Mucosa of descending colon (tissue), 3 donors: ENCODE measurements at regions not wholly inside any gene's neighbourhood (a gene's known extent, or its start where the extent isn't known, plus 50 kb on each side); places are given as distances from the start of the nearest gene placed in this dataset.

Source experiments
- ATAC-seq: fragments of 200-7000 bp; cut with Tn5 transposase; one replicate; pipeline ENCODE4 v1.9.1; 2020; ENCODE audit warnings: mild to moderate bottlenecking, moderate library complexity
- DNase-seq, 3 donors: peaks; one replicate each; pipeline ENCODE4 v3.0.0-alpha.2; 2020
- H3K36me3 ChIP-seq: fragments of 200-600 bp; one replicate; pipeline ENCODE4 v1.8.0; 2021; ENCODE audit warnings: low read depth, mild to moderate bottlenecking
- H3K4me1 ChIP-seq: fragments of 200-600 bp; one replicate; pipeline ENCODE4 v1.8.0; 2021; ENCODE audit warnings: low read depth, mild to moderate bottlenecking
- H3K4me3 ChIP-seq: fragments of 200-600 bp; one replicate; pipeline ENCODE4 v1.8.0; 2021; ENCODE audit warnings: mild to moderate bottlenecking
- H3K9me3 ChIP-seq: fragments of 200-600 bp; one replicate; pipeline ENCODE4 v1.8.0; 2021; ENCODE audit warnings: mild to moderate bottlenecking
- CTCF ChIP-seq: fragments of 200-600 bp; IDR thresholded peaks from one replicate; pipeline ENCODE4 v1.8.0; 2022; ENCODE audit warnings: antibody characterized with exemption, mild to moderate bottlenecking
- intact Hi-C, 2 donors: fragments of 100-400 bp; cut with DNase I in 1 of 2; cut with micrococcal nuclease in 1 of 2; formaldehyde crosslinking; loops; one replicate each; pipeline versions ENCODE4 v1.11.0 to v1.11.1; 2022; cut with DNase I, micrococcal nuclease
- donor health status: DM: no; HTN: no; CAD: no; lungs with moderate emphysema.
- donor health status: DM: no; HTN: no; CAD: no.
- donor health status: DM: no; HTN: yes; CAD: no.

GRCh38 chr9:107737610-107737986, 248.0 kb upstream of the KLF4 start:
- Histone ChIP-seq H3K4me3 (no peak overlapping the region), H3K4me1 (peaks cover 27% of the 10 kb centered on the region), H3K9me3 (no peaks in the 10 kb centered on the region), H3K36me3 (no peaks in the 10 kb centered on the region)
- DNase-seq (no peak), ATAC-seq (no peak)
- intact Hi-C loops = no loop called here
- TF ChIP-seq CTCF = no peak

DNA sequence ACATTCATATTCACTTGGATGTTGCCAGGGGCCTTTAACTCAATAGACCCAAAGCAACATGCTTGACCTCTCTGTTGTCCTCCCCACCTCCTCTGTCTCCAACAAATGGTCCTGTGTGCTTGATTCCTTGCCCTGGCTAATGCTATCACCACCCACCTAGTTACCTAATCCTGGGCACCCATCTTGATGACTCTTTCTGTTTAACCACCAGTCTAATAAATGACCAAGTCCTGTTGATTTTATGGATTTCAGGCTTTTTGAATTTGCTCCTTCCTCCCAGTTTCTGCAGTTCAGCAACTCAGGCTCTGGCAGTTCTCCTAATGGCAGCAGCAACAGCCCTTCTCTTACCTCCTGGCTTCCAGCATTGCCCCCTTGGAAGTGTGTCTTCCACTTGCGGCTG, 246.3 kb upstream of the KLF4 start:
- DNase-seq (no peak), ATAC-seq (no peak)
- H3K4me3 ChIP-seq = no peak overlapping the region
- TF ChIP-seq CTCF = no peak
- peaks cover 28% of the 10 kb centered on the region for H3K4me1 ChIP-seq
- intact Hi-C loops = no loop called here
- no peaks in the 10 kb centered on the region for H3K9me3 ChIP-seq
- H3K36me3 ChIP-seq = no peaks in the 10 kb centered on the region

GRCh38 chr9:107734256-107735013, 244.9 kb upstream of the KLF4 start:
- DNase-seq (peak in 1 of 3 donors; percentile 61), ATAC-seq (no peak)
- intact Hi-C loops = no loop called here
- H3K4me1 ChIP-seq = peaks cover 28% of the 10 kb centered on the region
- H3K36me3 ChIP-seq = no peaks in the 10 kb centered on the region
- no peak overlapping the region for H3K4me3 ChIP-seq
- no peaks in the 10 kb centered on the region for H3K9me3 ChIP-seq
- no peak for TF ChIP-seq CTCF

- no peak for TF ChIP-seq CTCF
- H3K36me3 ChIP-seq = no peaks in the 10 kb centered on the region
- ATAC-seq (peak; percentile 30), DNase-seq (peak in 1 of 3 donors; percentile 69)
- H3K9me3 ChIP-seq = no peaks in the 10 kb centered on the region
- H3K4me1 ChIP-seq = peaks cover 22% of the 10 kb centered on the region
- H3K4me3 ChIP-seq = no peak overlapping the region
- intact Hi-C loops = no loop called here
These were observed 243.9 kb upstream of the KLF4 start for GRCh38 chr9:107733523-107733894.

- DNase-seq = no peak
These were observed 243.4 kb upstream of the KLF4 start for GRCh38 chr9:107732781-107733522.

More at GRCh38 chr9:107732781-107733522, 243.4 kb upstream of the KLF4 start:
- intact Hi-C loops = no loop called here
- ATAC-seq = peak; percentile 68
- Histone ChIP-seq H3K9me3 (no peaks in the 10 kb centered on the region), H3K36me3 (no peaks in the 10 kb centered on the region), H3K4me3 (no peak overlapping the region), H3K4me1 (peaks cover 16% of the 10 kb centered on the region)
- TF ChIP-seq CTCF = no peak
